BLaER1 treated with 17β-estradiol and CSF1 and Interleukin-3, amounts not matched to agents 10 nM and 100 nM (cell line): ENCODE measurements at regions not wholly inside any gene's neighbourhood (a gene's known extent, or its start where the extent isn't known, plus 50 kb on each side); places are given as distances from the start of the nearest gene placed in this dataset.

Source experiments
- H3K27ac ChIP-seq, 11 experiments: shearing (Covaris generic); formaldehyde crosslinking; 2 replicates each; pipeline ENCODE4 v1.8.1; 2022
- H3K27me3 ChIP-seq, 11 experiments: shearing (Covaris generic); formaldehyde crosslinking; 2 replicates each; pipeline ENCODE4 v1.8.1; 2022
- H3K36me3 ChIP-seq, 11 experiments: shearing (Covaris generic); formaldehyde crosslinking; 2 replicates each; pipeline ENCODE4 v1.8.1; 2022
- H3K4me1 ChIP-seq, 10 experiments: shearing (Covaris generic); formaldehyde crosslinking; 2 replicates each; pipeline ENCODE4 v1.8.1; 2022
- H3K4me2 ChIP-seq, 11 experiments: shearing (Covaris generic); formaldehyde crosslinking; 2 replicates each; pipeline ENCODE4 v1.8.1; 2022
- H3K4me3 ChIP-seq, 10 experiments: shearing (Covaris generic); formaldehyde crosslinking; 2 replicates each; pipeline ENCODE4 v1.8.1; 2022
- H3K9ac ChIP-seq, 11 experiments: shearing (Covaris generic); formaldehyde crosslinking; 2 replicates each; pipeline ENCODE4 v1.8.1; 2022
- H3K9me3 ChIP-seq, 11 experiments: shearing (Covaris generic); formaldehyde crosslinking; replicated peaks in 1 of 11; 2 replicates each; pipeline ENCODE4 v1.8.1; 2022
- H4K20me1 ChIP-seq, 11 experiments: shearing (Covaris generic); formaldehyde crosslinking; 2 replicates each; pipeline ENCODE4 v1.8.1; 2022
- Cebpa-rat ChIP-seq, 11 experiments: shearing (Covaris generic); IDR thresholded peaks; 2 replicates each; pipeline ENCODE4 v1.8.1; 2022

DNA sequence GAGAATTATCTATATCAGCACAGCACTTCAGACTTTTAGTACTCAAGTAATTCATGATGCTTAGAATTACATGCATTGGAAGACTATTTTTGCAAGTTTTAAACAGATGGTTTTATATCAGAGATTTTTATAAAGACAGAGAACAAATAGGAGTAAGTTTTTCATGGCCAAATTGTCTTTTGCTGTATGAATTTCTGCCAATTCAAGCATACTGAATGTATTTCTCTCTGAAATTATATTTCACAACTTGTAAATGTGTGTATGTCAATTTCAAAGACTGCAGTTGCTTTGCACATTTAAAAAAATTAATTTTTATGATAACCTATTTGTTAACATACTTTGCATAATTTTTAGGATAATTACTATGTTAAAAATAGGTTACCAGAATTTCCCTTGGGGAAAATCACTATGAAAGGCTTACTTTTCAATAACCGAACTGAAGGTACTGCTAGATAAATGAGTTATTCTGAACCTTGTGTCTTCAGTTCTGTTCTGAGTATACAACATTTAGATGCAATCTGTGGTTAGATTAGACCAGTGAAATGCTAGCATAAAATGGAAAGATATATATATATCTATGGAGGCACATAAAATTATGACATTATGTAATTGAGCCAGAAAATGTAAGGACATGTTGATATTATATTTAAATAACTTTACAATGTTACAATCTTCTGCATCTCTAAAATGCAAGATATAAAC is 1344.2 kb upstream of the PABPC4L start:
- Histone ChIP-seq H3K36me3 (no peaks in the 10 kb centered on the region), H3K4me2 (no peak overlapping the region), H3K27ac (no peak overlapping the region), H3K4me3 (no peak overlapping the region), H3K27me3 (no peaks in the 10 kb centered on the region), H3K4me1 (no peaks in the 10 kb centered on the region), H3K9ac (no peak overlapping the region), H4K20me1 (no peaks in the 10 kb centered on the region), H3K9me3 (no peaks in the 10 kb centered on the region)
- no peak for TF ChIP-seq Cebpa-rat (IDR thresholded peaks at IDR 0.05)

DNA sequence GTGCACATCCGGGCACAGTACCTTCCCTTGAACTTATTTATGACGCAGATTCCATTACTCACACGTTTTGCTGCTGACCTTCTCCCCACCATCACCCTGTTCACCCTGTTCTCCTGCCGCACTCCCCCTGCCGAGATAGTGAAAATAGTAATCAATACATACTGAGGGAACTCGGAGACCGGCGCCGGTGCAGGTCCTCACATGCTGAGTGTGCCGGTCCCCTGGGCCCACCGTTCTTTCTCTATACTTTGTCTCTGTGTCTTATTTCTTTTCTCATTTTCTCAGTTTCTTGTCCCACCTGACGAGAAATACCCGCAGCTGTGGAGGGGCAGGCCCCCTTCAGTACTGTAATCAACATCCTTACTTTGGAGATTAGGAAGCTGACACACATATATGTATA is 1337.1 kb upstream of the PABPC4L start:
- H3K4me3 ChIP-seq: no peak overlapping the region
- peaks cover 0 to 12% (median 0%) of the 10 kb centered on the region in 10 experiments; a peak in 8 of 20 replicates for H3K4me1 ChIP-seq
- no peaks in the 10 kb centered on the region; a peak in 1 of 22 replicates for H3K9me3 ChIP-seq
- H3K4me2 ChIP-seq: no peak overlapping the region
- no peaks in the 10 kb centered on the region for H4K20me1 ChIP-seq
- no peak overlapping the region for H3K9ac ChIP-seq
- no peaks in the 10 kb centered on the region for H3K36me3 ChIP-seq
- no peaks in the 10 kb centered on the region for H3K27me3 ChIP-seq
- H3K27ac ChIP-seq: no peak overlapping the region
- TF ChIP-seq Cebpa-rat (IDR thresholded peaks at IDR 0.05): no peak

DNA sequence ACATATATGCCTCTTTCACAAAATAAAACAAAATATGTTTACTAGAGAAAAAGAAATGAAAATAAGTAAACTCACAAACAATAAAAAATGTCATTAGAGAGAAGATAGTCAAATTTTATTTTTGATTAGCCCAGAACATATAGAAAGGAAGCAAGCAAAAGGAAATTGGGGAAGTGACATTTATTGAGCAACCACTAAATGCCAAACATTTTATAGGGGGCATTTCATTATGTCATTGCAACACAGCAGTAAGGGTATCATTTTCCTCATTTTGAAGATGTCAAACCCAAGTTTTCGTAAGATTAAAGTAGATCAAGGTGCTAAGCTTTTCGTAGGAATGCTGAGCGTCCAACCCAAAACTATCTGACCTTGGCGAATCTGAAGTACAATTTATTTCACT is 1331.5 kb upstream of the PABPC4L start:
- Histone ChIP-seq H4K20me1 (no peaks in the 10 kb centered on the region), H3K27me3 (no peaks in the 10 kb centered on the region), H3K9me3 (no peaks in the 10 kb centered on the region; a peak in 1 of 22 replicates), H3K36me3 (no peaks in the 10 kb centered on the region), H3K9ac (no peak overlapping the region), H3K27ac (peak overlapping the region in 2 of 11 experiments; percentile 29 to 39; a peak in 2 of 22 replicates), H3K4me3 (no peak overlapping the region), H3K4me2 (peak overlapping the region in 3 of 11 experiments; percentile 20 to 34 (median 24); a peak in 2 of 22 replicates), H3K4me1 (peaks cover 0 to 20% (median 2%) of the 10 kb centered on the region in 10 experiments; a peak in 9 of 20 replicates)
- TF ChIP-seq Cebpa-rat (IDR thresholded peaks at IDR 0.05): 0 out of 22 replicates have a peak, but pooled peaks of 3 of the 11 experiments have one; percentile 23 to 59 (median 48)

DNA sequence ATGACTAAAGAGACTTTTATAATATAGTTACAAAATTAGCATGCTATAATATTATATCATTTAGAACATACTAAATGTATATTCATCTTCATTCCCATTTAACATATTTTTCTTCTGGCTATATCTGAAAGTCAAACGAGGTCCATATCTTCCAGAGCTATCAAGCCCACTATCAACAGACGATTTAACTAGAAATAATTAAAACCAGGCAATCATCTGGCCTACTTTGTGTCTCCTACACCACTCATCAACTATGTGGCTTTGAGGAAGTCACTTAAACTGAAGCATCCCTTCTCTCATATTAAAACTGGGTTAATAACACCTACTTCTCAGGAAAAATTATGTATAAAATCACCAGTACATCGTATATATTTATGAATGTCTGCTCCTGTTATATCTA is 1330.5 kb upstream of the PABPC4L start:
- Histone ChIP-seq H3K9ac (no peak overlapping the region), H3K4me2 (no peak overlapping the region), H3K36me3 (no peaks in the 10 kb centered on the region), H3K27me3 (no peaks in the 10 kb centered on the region), H4K20me1 (no peaks in the 10 kb centered on the region), H3K4me1 (peaks cover 0 to 20% (median 2%) of the 10 kb centered on the region in 10 experiments; a peak in 9 of 20 replicates), H3K4me3 (no peak overlapping the region), H3K27ac (no peak overlapping the region), H3K9me3 (no peaks in the 10 kb centered on the region; a peak in 1 of 22 replicates)
- no peak for TF ChIP-seq Cebpa-rat (IDR thresholded peaks at IDR 0.05)

DNA sequence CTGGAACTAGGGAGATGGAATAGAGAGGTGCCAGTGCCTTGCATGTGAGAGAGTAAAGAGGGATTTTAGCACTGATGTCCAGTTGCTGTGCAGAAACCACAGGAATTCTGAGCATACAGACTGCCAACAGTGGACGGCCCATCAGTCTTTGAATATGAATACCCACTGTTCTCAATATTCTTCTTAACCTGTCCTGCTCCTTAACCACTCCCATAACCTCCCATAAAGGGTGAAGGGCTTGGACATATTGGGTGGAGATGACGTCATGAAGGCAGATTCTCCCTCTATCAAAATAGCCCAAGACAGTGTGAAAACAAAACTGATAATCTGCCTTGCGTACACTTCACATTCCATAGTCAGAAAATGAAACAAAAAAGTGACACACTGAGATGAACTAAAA is 1313.7 kb upstream of the PABPC4L start:
- Histone ChIP-seq H3K9ac (no peak overlapping the region), H3K9me3 (no peaks in the 10 kb centered on the region; a peak in 1 of 22 replicates), H4K20me1 (no peaks in the 10 kb centered on the region), H3K27me3 (no peaks in the 10 kb centered on the region), H3K36me3 (no peaks in the 10 kb centered on the region), H3K27ac (no peak overlapping the region), H3K4me3 (no peak overlapping the region), H3K4me1 (no peaks in the 10 kb centered on the region), H3K4me2 (no peak overlapping the region)
- TF ChIP-seq Cebpa-rat (IDR thresholded peaks at IDR 0.05): no peak

DNA sequence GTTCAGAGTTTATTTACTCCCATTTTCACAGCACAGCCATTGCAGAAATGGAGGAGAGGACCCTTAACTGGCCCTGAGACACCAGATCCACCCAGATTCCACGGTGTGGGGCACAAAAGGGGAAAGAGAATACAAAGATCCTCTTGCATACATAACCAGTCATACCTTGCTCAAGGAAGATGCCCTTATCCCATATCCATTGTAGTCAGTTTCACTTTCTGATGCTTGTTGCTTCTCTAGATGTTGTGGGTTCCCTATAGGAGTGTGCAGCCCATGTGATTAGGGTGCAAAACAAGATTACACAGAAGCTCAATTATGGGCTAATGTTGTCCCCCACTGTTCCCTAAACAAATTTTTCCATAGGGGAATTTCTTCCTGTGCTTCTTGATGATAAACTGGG is 1309.0 kb upstream of the PABPC4L start:
- Histone ChIP-seq H3K36me3 (no peaks in the 10 kb centered on the region), H3K4me3 (no peak overlapping the region), H3K9me3 (peaks cover 0 to 11% (median 0%) of the 10 kb centered on the region in 11 experiments; a peak in 3 of 22 replicates), H4K20me1 (no peaks in the 10 kb centered on the region), H3K9ac (no peak overlapping the region), H3K4me1 (peaks cover 0 to 17% (median 0%) of the 10 kb centered on the region in 10 experiments; a peak in 5 of 20 replicates), H3K27ac (no peak overlapping the region), H3K4me2 (no peak overlapping the region), H3K27me3 (no peaks in the 10 kb centered on the region)
- no peak for TF ChIP-seq Cebpa-rat (IDR thresholded peaks at IDR 0.05)

DNA sequence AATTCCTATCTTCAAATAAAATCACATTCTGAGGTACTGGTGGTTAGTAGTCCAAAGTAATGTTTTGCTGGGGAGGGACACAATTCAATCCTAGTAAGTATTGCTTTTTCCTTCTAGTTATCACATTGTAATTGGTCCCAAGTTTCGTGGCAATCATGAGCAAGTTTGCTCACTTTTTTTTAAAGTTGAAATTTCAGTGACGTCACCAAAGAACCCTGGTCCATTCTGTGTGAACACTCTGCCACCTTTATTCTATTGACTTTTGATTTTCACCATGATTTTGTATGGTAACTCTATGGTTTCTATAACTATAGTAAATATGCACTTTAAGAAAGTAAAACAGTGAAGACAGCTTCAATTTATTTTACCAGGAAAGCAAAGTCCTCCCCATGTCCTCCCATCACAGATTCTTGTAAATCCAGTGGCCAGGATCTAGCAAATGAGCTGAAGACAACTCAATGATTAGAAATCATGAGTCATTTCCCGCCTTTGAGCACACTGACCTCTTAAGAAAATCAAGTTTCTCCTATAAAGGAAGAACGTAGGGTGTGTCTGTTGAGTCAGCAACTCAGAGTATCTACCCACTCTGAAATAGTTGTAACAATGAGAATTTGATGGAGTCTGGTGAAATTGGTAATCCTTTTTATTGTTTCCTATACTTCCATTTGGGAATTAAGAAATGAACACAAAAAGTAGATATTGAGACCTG is 1306.6 kb upstream of the PABPC4L start:
- peaks cover 0 to 12% (median 0%) of the 10 kb centered on the region in 11 experiments; a peak in 3 of 22 replicates for H3K9me3 ChIP-seq

DNA sequence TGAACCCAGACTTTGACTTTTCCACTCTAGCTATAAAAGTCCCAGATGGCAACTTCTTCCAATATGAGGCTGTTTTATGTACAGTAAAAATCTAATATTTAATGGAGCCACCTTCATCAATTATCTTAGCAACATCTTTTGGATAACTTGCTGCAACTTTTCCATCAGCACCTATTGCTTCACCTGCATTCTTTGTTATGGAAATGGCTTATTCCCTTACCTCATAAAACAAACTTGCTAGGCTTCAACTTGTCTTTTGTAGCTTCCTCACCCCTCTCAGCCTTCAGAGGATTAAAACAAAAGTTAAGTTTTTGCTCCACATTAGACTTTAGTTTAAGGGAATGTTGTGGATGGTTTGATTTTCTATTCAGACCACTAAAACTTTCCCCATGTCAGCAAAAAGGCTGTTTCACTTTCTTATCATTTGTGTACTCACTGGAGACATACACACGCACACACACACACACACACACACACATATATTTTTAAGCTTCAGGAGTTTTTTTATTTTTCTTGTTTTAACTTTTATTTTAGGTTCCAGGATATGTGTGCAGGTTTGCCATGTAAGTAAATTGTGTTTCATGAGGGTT is 1296.1 kb upstream of the PABPC4L start:
- no peak for TF ChIP-seq Cebpa-rat (IDR thresholded peaks at IDR 0.05)
- H3K36me3 ChIP-seq: no peaks in the 10 kb centered on the region
- H3K4me1 ChIP-seq: no peaks in the 10 kb centered on the region

More for the DNA sequence above, 1306.6 kb upstream of the PABPC4L start:
- Histone ChIP-seq H4K20me1 (no peaks in the 10 kb centered on the region), H3K27ac (peak overlapping the region in 1 of 11 experiments; percentile 38; a peak in 1 of 22 replicates), H3K4me3 (no peak overlapping the region), H3K4me1 (peaks cover 0 to 17% (median 0%) of the 10 kb centered on the region in 10 experiments; a peak in 5 of 20 replicates), H3K27me3 (no peaks in the 10 kb centered on the region), H3K4me2 (peak overlapping the region in 3 of 11 experiments; percentile 6 to 40 (median 21); a peak in 3 of 22 replicates), H3K9ac (no peak overlapping the region), H3K36me3 (no peaks in the 10 kb centered on the region)
- no peak for TF ChIP-seq Cebpa-rat (IDR thresholded peaks at IDR 0.05)

DNA sequence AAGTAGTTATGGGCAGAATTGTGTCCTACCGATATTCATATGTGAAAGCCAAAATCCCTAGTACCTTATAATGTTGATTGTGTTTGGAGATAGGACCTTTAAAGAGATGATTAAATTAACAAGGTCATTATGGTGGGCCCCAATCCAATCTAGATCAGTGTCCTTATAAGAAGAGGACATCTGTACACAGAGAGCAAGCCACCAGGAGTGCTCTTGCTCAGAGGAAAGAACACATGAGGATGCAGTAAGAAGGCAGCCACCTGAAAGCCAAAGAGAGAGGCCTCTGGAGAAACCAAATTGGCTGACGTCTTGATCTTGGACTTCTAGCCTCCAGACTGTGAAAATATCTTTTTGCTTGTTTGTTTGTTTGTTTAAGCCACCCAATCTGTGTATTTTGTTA is 1290.8 kb upstream of the PABPC4L start:
- Histone ChIP-seq H3K9ac (no peak overlapping the region), H3K4me3 (no peak overlapping the region), H3K4me1 (no peaks in the 10 kb centered on the region), H3K4me2 (no peak overlapping the region), H3K9me3 (no peaks in the 10 kb centered on the region), H4K20me1 (no peaks in the 10 kb centered on the region), H3K36me3 (no peaks in the 10 kb centered on the region), H3K27ac (no peak overlapping the region), H3K27me3 (no peaks in the 10 kb centered on the region)
- TF ChIP-seq Cebpa-rat (IDR thresholded peaks at IDR 0.05): no peak

More for the DNA sequence above, 1296.1 kb upstream of the PABPC4L start:
- Histone ChIP-seq H3K4me2 (no peak overlapping the region), H3K27ac (no peak overlapping the region), H3K4me3 (no peak overlapping the region), H3K9ac (no peak overlapping the region), H3K27me3 (no peaks in the 10 kb centered on the region), H4K20me1 (no peaks in the 10 kb centered on the region), H3K9me3 (no peaks in the 10 kb centered on the region)
